T-helper 2 cell (primary cell): ENCODE measurements at regions not wholly inside any gene's neighbourhood (a gene's known extent, or its start where the extent isn't known, plus 50 kb on each side); places are given as distances from the start of the nearest gene placed in this dataset.
A peak's percentile ranks its signal among the peaks of the same experiment; 100 is the strongest.

Source experiments
- DNase-seq, 5 experiments: peaks; one replicate each; pipeline versions ENCODE4 v3.0.0 to v3.0.0-alpha.2; 2012 to 2022

- no peak for DNase-seq
Observed at GRCh38 chr1:59096501-59096900, 200.4 kb upstream of the FGGY start.

GRCh38 chr1:59098655-59099054, 198.2 kb upstream of the FGGY start:
- no peak for DNase-seq

GRCh38 chr1:59100708-59101374, 196.1 kb upstream of the FGGY start:
- DNase-seq, result no peak

- no peak for DNase-seq
Observed at GRCh38 chr1:59101518-59101917, 195.4 kb upstream of the FGGY start.

- DNase-seq, result no peak
Observed at GRCh38 chr1:59103457-59103856, 193.4 kb upstream of the FGGY start.

GRCh38 chr1:59104191-59104760, 192.6 kb upstream of the FGGY start:
- no peak for DNase-seq

- DNase-seq, result no peak
Observed at GRCh38 chr1:59105548-59106507, 191.1 kb upstream of the FGGY start.

GRCh38 chr1:59107516-59107915, 189.4 kb upstream of the FGGY start:
- no peak for DNase-seq

- DNase-seq, result no peak
Observed at GRCh38 chr1:59107916-59108315, 189.0 kb upstream of the FGGY start.

- DNase-seq, result no peak
Observed at GRCh38 chr1:59108481-59109317, 188.2 kb upstream of the FGGY start.

GRCh38 chr1:59110271-59110670, 186.6 kb upstream of the FGGY start:
- no peak for DNase-seq

- DNase-seq, result no peak
Observed at GRCh38 chr1:59113876-59114457, 182.9 kb upstream of the FGGY start.

- DNase-seq, result no peak
Observed at GRCh38 chr1:59115865-59116264, 181.0 kb upstream of the FGGY start.

GRCh38 chr1:59116920-59117542, 179.9 kb upstream of the FGGY start:
- no peak for DNase-seq

GRCh38 chr1:59122527-59122926, 174.4 kb upstream of the FGGY start:
- DNase-seq, result no peak

GRCh38 chr1:59123081-59123681, 173.7 kb upstream of the FGGY start:
- DNase-seq, result no peak

GRCh38 chr1:59124166-59124565, 172.7 kb upstream of the FGGY start:
- DNase-seq, result no peak

- peak in 1 of 5 experiments; percentile 62 for DNase-seq
Observed at GRCh38 chr1:59125154-59125553, 171.7 kb upstream of the FGGY start.

- no peak for DNase-seq
Observed at GRCh38 chr1:59125676-59126320, 171.1 kb upstream of the FGGY start.

GRCh38 chr1:59126366-59126765, 170.5 kb upstream of the FGGY start:
- DNase-seq, result no peak

- DNase-seq, result no peak
Observed at GRCh38 chr1:59128239-59128736, 168.6 kb upstream of the FGGY start.
